Adrenal gland (tissue), 9 donors: ENCODE measurements at regions not wholly inside any gene's neighbourhood (a gene's known extent, or its start where the extent isn't known, plus 50 kb on each side); places are given as distances from the start of the nearest gene placed in this dataset.

Experiments
- DNase-seq, 7 donors: peaks; one replicate each; pipeline ENCODE4 v3.0.0-alpha.2; 2019 to 2020
- H3K27ac ChIP-seq, 5 donors: fragments of 200-600 bp; sonication (generic) in 4 of 5; 1 replicate in 3 of 5; 2 replicates in 2 of 5; pipeline versions ENCODE4 v1.5.1 to v1.8.0; 2016 to 2020; ENCODE audit warnings: mild to moderate bottlenecking in 1 of 5
- H3K27me3 ChIP-seq: fragments of 200-600 bp; 2 replicates; pipeline ENCODE4 v1.8.0; 2021
- H3K36me3 ChIP-seq, 2 donors: fragments of 200-600 bp; replicated peaks in 1 of 2; 1 replicate in 1 of 2; 2 replicates in 1 of 2; pipeline versions ENCODE4 v1.5.1 to v1.8.0; 2018 to 2022
- H3K4me1 ChIP-seq, 2 donors: fragments of 200-600 bp; replicated peaks in 1 of 2; 1 replicate in 1 of 2; 2 replicates in 1 of 2; pipeline versions ENCODE4 v1.5.1 to v1.8.0; 2018 to 2021
- H3K4me3 ChIP-seq, 4 donors: fragments of 200-600 bp; sonication (generic) in 3 of 4; one replicate each; pipeline ENCODE4 v1.5.1; 2016 to 2018
- H3K9me3 ChIP-seq, 3 donors: fragments of 200-600 bp; sonication (generic) in 1 of 3; replicated peaks in 1 of 3; 1 replicate in 2 of 3; 2 replicates in 1 of 3; pipeline versions ENCODE4 v1.5.1 to v1.8.0; 2016 to 2021
- CTCF ChIP-seq, 6 experiments: fragments of 450-650 bp in 4 of 6; fragments of 200-600 bp in 2 of 6; sonication (generic) in 1 of 6; IDR thresholded peaks; 1 replicate in 5 of 6; 2 replicates in 1 of 6; pipeline versions ENCODE4 v1.5.1 to v1.8.0; 2016 to 2021; ENCODE audit warnings: antibody characterized with exemption in 6 of 6, mild to moderate bottlenecking in 2 of 6, moderate library complexity in 1 of 6
- POLR2A ChIP-seq, 2 donors: fragments of 450-650 bp; IDR thresholded peaks; one replicate each; pipeline ENCODE4 v1.6.1; 2017; ENCODE audit warnings: antibody characterized with exemption in 2 of 2, mild to moderate bottlenecking in 2 of 2, moderate library complexity in 1 of 2
- WGBS, 4 donors: extraction: QIAGEN DNeasy Blood & Tissue Kit in 2 of 4; methylation state at CpG; one replicate each; pipeline versions ENCODE4 v1.1.5 to v1.1.7; 2013 to 2017; 5-methylcytosine and 5-hydroxymethylcytosine counted together
- intact Hi-C, 2 donors: fragments of 100-400 bp; cut with DNase I; formaldehyde crosslinking; loops; one replicate each; pipeline versions ENCODE4 v1.14.1 to v1.15.0; 2022 to 2023
- donor health status: healthy with polysubstance abuse.
- donor health status: Bipolar disorder and iron deficiency.
- donor health status: DM: yes; HTN: yes; CAD: no.
- donor health status: DM: no; HTN: no; CAD: no.
- donor health status: DM: no; HTN: no; CAD: no.

DNA sequence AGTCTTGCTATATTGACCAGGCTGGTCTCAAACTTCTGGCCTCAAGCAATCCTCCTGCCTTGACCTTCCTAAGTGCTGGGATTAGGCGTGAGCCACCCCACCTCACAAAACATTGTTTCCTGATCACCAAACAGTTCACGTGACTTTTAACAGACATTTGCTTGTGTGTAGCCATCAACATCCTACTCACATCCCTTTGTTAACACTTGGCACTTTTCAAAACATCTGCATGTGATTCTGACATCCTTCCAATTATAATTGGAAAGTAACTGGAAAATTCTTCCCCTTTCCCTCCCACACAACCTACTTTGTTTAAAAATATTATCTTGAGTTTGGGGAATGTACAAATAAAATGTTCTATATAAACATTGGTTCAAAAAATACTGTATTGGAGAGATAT, 317.9 kb downstream of the PCNX1 start:
- Histone ChIP-seq H3K9me3 (no peaks in the 10 kb centered on the region), H3K27me3 (no peaks in the 10 kb centered on the region), H3K4me3 (no peak overlapping the region), H3K36me3 (no peaks in the 10 kb centered on the region), H3K4me1 (no peaks in the 10 kb centered on the region), H3K27ac (no peak overlapping the region)
- TF ChIP-seq CTCF (IDR thresholded peaks at IDR 0.05) (no peak), POLR2A (IDR thresholded peaks at IDR 0.05) (no peak)
- 69 to 81% (median 78%) methylated on average over 2 of the region's 2 CpGs for WGBS, 4 donors
- DNase-seq, result no peak
- intact Hi-C loops, result no loop called here

DNA sequence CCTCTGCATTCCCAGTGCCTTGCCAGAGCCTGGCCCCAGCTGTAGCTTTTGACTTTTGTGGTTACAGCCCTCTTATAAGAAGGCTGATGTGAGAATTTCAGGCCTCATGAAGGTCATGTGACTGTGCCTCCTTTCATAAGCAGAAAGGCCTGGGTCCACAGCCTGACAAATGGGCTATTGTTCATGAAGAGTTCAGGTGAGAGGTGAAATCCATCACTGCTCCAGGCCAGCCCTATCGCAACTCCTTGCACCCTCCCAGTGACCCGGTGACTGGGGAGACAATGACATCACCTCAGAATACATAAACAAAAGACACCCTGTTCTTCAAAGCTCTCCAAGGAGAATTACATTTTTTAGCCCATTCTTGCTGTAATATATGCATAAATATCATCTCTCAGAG, 321.5 kb downstream of the PCNX1 start:
- intact Hi-C loops, result no loop called here
- Histone ChIP-seq H3K27me3 (no peaks in the 10 kb centered on the region), H3K27ac (no peak overlapping the region), H3K36me3 (no peaks in the 10 kb centered on the region), H3K4me3 (no peak overlapping the region), H3K9me3 (no peaks in the 10 kb centered on the region), H3K4me1 (no peaks in the 10 kb centered on the region)
- TF ChIP-seq POLR2A (IDR thresholded peaks at IDR 0.05), result no peak
- TF ChIP-seq CTCF (IDR thresholded peaks at IDR 0.05), result no peak
- 58 to 77% (median 67%) methylated on average over 2 of the region's 2 CpGs for WGBS, 4 donors
- DNase-seq, result peak in 1 of 7 donors; percentile 23

DNA sequence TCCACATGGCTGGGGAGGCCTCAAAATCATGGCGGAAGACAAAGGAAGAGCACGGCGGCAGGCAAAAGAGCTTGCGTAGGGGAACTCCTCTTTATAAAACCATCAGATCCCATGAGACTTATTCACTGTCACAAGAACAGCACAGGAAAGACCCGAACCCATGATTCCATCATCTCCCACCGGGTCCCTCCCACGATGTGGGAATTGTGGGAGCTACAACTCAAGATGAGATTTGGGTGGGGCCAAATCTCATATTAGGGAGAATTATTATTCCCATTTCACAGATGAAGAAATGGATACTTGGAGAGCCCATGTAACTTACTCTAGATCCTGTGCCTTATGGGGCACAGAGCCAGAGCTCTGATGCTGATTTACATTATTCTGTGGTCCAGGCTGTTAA, 322.6 kb downstream of the PCNX1 start:
- 86 to 96% (median 90%) methylated on average over 7 of the region's 7 CpGs for WGBS, 4 donors
- TF ChIP-seq POLR2A (IDR thresholded peaks at IDR 0.05) (no peak), CTCF (IDR thresholded peaks at IDR 0.05) (no peak)
- DNase-seq, result peak in 1 of 7 donors; percentile 21
- intact Hi-C loops, result no loop called here
- no peaks in the 10 kb centered on the region for H3K27me3 ChIP-seq
- no peaks in the 10 kb centered on the region for H3K4me1 ChIP-seq
- H3K36me3 ChIP-seq, result no peaks in the 10 kb centered on the region
- no peak overlapping the region for H3K4me3 ChIP-seq
- H3K9me3 ChIP-seq, result no peaks in the 10 kb centered on the region
- H3K27ac ChIP-seq, result no peak overlapping the region

DNA sequence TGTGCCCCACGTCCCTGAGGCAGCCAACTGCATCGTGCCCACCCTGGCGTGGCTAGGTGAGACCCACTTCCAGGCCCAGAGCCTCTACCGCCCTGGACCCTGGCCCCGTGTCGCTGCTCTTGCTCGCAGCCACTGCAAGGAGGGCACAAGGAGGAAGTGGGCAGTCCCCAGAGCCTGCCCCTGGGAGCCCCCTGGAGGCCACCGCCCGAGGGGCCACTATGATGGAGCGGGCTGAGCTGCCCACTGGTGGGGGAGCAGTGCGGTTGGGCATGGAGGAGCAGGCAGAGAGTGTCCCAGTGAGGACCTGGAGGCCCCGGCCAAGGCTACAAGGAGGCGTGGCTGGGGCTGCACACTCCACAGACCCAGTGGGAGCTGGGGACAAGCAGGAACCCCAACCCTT, 323.6 kb downstream of the PCNX1 start:
- intact Hi-C loops, result no loop called here
- DNase-seq, result peak in 1 of 7 donors; percentile 24
- H3K36me3 ChIP-seq, result no peaks in the 10 kb centered on the region
- no peak overlapping the region for H3K27ac ChIP-seq
- TF ChIP-seq POLR2A (IDR thresholded peaks at IDR 0.05), result no peak
- no peaks in the 10 kb centered on the region for H3K4me1 ChIP-seq
- no peaks in the 10 kb centered on the region for H3K27me3 ChIP-seq
- H3K4me3 ChIP-seq, result no peak overlapping the region
- WGBS, 4 donors, result 83 to 91% (median 87%) methylated on average over 10 to 13 of the region's 13 CpGs
- H3K9me3 ChIP-seq, result no peaks in the 10 kb centered on the region

GRCh38 chr14:71231521-71232393, 324.5 kb downstream of the PCNX1 start:
- no peaks in the 10 kb centered on the region for H3K9me3 ChIP-seq
- H3K4me1 ChIP-seq, result no peaks in the 10 kb centered on the region
- intact Hi-C loops, result no loop called here
- TF ChIP-seq CTCF (IDR thresholded peaks at IDR 0.05) (no peak), POLR2A (IDR thresholded peaks at IDR 0.05) (no peak)
- H3K27ac ChIP-seq, result no peak overlapping the region
- no peaks in the 10 kb centered on the region for H3K27me3 ChIP-seq
- H3K4me3 ChIP-seq, result no peak overlapping the region
- peak in 1 of 7 donors; percentile 39 for DNase-seq
- WGBS, 4 donors, result 85 to 93% (median 90%) methylated on average over 8 to 16 of the region's 16 CpGs
- H3K36me3 ChIP-seq, result no peaks in the 10 kb centered on the region
